ENCODE measurements at regions not wholly inside any gene's neighbourhood (a gene's known extent, or its start where the extent isn't known, plus 50 kb on each side); places are given as distances from the start of the nearest gene placed in this dataset.

DNA sequence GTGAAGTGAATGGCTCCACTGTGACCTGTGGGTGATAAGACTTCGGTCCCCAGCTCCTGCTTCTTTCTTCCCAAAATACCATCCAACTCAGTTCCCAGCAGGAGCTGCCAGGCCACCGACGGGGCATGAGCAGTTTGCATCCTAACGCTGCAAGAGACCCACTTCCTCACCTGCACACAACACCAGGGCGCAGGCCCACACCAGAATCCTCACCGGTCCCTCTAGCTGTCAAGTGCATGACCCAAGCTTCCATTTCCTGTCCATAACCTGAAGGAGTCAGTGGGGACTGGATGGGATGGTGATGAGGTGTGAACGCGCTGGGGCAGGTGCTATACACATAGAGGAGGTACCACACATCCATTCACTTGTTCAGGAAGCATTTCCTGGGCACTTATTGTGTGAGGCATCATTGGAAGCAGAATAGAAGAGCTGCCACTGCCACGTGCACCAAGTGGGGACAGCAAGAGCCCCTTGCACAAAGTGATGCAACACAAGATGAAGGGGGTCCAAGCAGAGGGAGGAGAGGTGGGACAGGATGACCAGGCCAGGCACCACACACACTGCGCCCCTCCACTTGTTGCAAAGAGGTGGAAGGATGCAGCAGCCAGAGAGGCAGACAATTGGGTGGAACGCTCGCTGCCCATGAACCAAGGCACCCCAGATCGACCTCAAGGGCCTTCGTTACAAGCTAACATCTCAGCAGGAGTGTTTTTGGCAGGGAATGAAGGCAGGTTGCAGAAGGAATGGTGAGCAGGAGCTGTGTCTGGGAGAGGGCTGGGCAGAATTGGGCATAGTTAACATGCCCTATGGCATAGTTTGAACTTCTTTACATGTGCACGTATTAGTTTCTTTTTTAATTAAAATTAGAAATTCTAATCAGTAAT lies 605.8 kb upstream of the MGMT start:
- Histone ChIP-seq H3K27ac (no peak overlapping the region), H3K4me1 (no peaks in the 10 kb centered on the region), H3K9me3 (no peaks in the 10 kb centered on the region), H3K4me3 (no peak overlapping the region), H3K36me3 (ENCODE audit: insufficient read depth in 1 of 2, low read depth in 1 of 2) (no peaks in the 10 kb centered on the region), H3K27me3 (ENCODE audit: insufficient read depth in 3 of 3, low read length in 2 of 3) (no peaks in the 10 kb centered on the region)
- 96 to 97% (median 96%) methylated on average over 15 of the region's 15 CpGs for WGBS, 3 donors
- intact Hi-C loops (cut with DNase I): no loop called here
- TF ChIP-seq, protein P1, sequence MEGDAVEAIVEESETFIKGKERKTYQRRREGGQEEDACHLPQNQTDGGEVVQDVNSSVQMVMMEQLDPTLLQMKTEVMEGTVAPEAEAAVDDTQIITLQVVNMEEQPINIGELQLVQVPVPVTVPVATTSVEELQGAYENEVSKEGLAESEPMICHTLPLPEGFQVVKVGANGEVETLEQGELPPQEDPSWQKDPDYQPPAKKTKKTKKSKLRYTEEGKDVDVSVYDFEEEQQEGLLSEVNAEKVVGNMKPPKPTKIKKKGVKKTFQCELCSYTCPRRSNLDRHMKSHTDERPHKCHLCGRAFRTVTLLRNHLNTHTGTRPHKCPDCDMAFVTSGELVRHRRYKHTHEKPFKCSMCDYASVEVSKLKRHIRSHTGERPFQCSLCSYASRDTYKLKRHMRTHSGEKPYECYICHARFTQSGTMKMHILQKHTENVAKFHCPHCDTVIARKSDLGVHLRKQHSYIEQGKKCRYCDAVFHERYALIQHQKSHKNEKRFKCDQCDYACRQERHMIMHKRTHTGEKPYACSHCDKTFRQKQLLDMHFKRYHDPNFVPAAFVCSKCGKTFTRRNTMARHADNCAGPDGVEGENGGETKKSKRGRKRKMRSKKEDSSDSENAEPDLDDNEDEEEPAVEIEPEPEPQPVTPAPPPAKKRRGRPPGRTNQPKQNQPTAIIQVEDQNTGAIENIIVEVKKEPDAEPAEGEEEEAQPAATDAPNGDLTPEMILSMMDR (IDR thresholded peaks at IDR 0.05): no peak
- ATAC-seq (no peak), DNase-seq (no peak)

DNA sequence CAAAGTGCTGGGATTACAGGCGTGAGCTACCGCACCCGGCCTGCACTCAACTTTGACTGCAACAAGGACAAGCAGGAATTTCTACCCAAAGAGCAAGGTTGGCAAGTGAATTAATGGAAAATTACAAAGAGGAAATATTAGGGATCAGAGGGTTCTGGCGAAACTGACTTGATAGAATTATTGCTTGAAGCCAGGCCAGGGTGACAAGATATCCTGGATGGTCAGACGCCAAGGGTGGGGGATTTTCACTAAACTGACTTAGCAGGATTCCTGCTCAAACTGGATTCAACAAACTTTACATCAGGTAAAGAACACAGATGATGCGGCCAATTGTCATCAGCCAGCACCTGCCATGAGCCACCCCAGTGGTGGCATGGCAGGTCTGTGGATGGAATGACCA lies 603.6 kb upstream of the MGMT start:
- TF ChIP-seq, protein P1 (IDR thresholded peaks at IDR 0.05): no peak
- Histone ChIP-seq H3K36me3 (ENCODE audit: insufficient read depth in 1 of 2, low read depth in 1 of 2) (no peaks in the 10 kb centered on the region), H3K27me3 (ENCODE audit: insufficient read depth in 3 of 3, low read length in 2 of 3) (no peaks in the 10 kb centered on the region), H3K4me1 (no peaks in the 10 kb centered on the region), H3K4me3 (no peak overlapping the region), H3K9me3 (no peaks in the 10 kb centered on the region), H3K27ac (no peak overlapping the region)
- ATAC-seq (no peak), DNase-seq (no peak)
- intact Hi-C loops (cut with DNase I): no loop called here
- WGBS, 3 donors: 93 to 96% (median 96%) methylated on average over 6 of the region's 6 CpGs

DNA sequence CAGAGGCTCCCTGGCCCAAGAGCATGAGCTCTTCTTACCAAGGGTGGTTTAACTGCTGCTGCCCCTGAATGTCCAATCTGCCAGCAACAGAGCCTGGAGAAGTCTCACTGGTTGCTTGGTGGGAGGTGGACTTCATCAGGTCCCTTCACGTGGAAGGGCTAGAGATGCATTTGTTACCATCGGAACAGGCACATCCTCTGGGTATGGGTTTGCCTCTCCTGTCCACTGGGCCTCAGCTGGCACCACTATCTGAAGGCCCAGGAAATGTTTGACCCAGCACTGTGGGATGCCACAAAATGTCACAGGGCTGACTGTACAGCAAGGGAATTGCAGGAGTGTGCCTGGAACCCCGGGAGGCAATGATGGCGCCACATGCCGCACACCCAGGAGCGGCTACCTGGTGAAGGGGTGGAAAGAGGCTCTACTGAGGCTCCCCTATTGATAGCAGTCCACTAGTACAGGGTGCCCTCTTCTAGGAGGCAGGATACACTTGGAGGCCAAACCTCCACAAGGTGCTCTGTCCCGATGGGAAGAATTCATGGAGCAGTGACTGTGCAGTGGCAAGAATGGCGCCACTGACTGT lies 603.1 kb upstream of the MGMT start:
- Histone ChIP-seq H3K4me3 (no peak overlapping the region), H3K9me3 (no peaks in the 10 kb centered on the region), H3K27ac (no peak overlapping the region), H3K36me3 (ENCODE audit: insufficient read depth in 1 of 2, low read depth in 1 of 2) (no peaks in the 10 kb centered on the region), H3K27me3 (ENCODE audit: insufficient read depth in 3 of 3, low read length in 2 of 3) (no peaks in the 10 kb centered on the region), H3K4me1 (no peaks in the 10 kb centered on the region)
- intact Hi-C loops (cut with DNase I): no loop called here
- 97 to 98% (median 97%) methylated on average over 8 of the region's 8 CpGs for WGBS, 3 donors
- ATAC-seq: no peak
- DNase-seq: no peak
- TF ChIP-seq, protein P1 (IDR thresholded peaks at IDR 0.05): no peak

DNA sequence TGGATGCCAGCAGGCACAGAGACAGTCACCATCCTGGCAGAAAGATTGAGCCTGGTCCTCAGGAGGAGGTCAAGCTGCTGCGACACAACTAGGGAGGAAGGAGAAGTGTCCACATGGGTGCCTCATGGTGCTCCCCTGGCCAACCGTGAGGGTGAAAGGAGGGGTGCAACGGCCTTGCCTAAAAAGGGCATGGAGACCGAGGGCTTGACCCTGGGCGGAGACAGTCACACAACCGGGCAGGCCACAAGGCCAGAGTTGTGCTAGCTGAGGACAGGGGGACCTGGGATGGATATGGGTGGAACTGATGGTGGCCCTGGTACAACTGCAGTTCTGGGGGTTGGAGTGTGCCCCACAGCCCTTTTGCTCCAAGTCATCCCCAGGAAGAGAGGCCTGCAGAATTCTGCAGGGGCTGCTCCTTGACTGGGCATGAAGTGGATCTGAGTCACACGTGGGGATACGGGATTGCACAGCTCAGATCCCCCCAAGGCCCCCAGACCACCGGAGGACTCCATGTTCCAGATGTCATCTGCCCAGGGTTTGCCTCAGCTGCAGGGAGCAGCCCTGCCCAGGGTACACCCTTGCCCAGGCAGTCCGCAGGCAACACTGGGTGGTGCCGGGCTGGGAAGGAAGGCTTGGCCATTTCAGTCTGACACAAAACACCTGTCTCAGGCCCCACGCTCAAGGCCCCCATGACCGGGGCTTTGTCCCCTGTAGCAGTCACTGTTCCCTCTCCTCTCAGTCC lies 602.3 kb upstream of the MGMT start:
- no peak overlapping the region for H3K27ac ChIP-seq
- intact Hi-C loops (cut with DNase I): no loop called here
- TF ChIP-seq, protein P1 (IDR thresholded peaks at IDR 0.05): no peak
- no peaks in the 10 kb centered on the region for H3K36me3 ChIP-seq (ENCODE audit: insufficient read depth in 1 of 2, low read depth in 1 of 2)
- no peaks in the 10 kb centered on the region for H3K4me1 ChIP-seq
- H3K9me3 ChIP-seq: no peaks in the 10 kb centered on the region
- ATAC-seq (no peak), DNase-seq (no peak)
- H3K27me3 ChIP-seq (ENCODE audit: insufficient read depth in 3 of 3, low read length in 2 of 3): no peaks in the 10 kb centered on the region
- WGBS, 3 donors: 86 to 96% (median 94%) methylated on average over 12 to 13 of the region's 13 CpGs
- no peak overlapping the region for H3K4me3 ChIP-seq
